Posterior cingulate gyrus (tissue), 11 donors: ENCODE measurements at regions not wholly inside any gene's neighbourhood (a gene's known extent, or its start where the extent isn't known, plus 50 kb on each side); places are given as distances from the start of the nearest gene placed in this dataset.
"Not testable (repeated sequence)": the region's sequence is repeated elsewhere in the genome, so short reads cannot be mapped to it uniquely, and the experiment has no call there.

Experiments
- DNase-seq, 10 donors: peaks; one replicate each; pipeline versions ENCODE4 v3.0.0 to v3.0.0-alpha.2; 2020 to 2021; ENCODE audit warnings: mixed read lengths in 3 of 10
- intact Hi-C: fragments of 100-400 bp; cut with DNase I; formaldehyde crosslinking; loops from one replicate; pipeline ENCODE4 v1.15.1; 2023

DNA sequence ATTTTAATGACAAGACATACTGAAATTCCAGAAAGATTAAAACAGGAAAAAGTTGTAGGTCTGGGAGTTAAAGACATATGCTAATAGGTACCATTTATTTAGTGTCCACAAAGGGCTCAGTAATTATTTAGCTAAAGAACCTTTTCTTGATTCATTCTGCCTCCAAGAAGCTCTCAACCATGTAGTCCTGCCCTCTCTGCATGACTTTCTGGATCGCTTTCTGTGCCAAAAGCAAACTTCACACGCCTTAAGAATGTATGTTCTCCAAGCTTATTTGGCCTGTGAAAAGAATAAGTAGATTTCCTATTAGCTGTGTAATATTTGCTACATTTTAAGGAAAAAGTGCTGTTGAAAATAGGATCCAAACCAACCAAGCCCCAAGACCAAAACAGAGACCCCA lies 291.7 kb downstream of the C12orf75 start:
- intact Hi-C loops: no loop called here
- DNase-seq: no peak

DNA sequence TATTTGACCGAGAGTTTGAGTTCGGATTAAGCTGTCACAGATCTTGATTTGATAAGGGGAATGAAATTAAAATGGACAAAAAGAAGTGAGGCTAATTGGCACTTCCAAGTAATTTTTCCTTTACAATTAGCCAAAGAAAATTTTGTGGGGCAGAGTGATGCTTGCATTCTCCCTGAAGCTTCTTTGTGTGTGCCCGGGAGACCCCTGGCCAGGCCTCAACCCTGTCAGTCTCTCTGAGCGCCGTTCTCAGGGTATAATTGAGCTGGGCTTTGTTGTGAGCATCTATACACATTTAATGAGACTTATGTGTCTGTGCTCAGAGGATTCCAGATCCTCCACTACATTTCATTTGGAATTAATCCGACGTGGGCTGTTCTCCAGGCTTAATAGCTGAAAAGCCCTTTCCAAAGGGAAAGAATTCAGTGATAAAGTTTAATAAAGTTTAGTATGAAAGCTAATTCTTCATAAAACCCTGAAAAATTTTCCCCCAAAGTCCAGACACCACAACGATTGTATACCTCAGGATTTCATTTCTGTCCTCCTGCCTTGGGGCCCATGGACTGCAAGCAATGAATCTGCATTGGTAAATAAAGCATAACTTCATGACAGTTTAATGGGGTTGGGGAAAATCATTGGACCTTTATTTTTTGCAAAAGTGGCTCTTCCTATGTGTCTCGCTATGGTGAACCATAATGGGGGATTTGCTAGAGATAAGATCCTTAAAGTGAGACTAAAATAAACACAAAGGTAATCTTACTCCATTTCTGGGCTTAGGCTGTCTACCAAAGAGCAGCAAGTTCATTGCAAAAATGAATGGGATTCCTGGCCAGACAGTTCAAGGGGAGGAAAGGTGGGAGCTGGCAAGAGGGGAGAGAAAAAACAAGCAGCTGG lies 292.6 kb downstream of the C12orf75 start:
- DNase-seq: no peak
- intact Hi-C loops: no loop called here

GRCh38 chr12:105626653-105627052 lies 296.2 kb downstream of the C12orf75 start:
- intact Hi-C loops: no loop called here
- no peak for DNase-seq

- DNase-seq: no peak
- intact Hi-C loops: no loop called here
Observed at GRCh38 chr12:105637470-105637869, 307.0 kb downstream of the C12orf75 start.

- no peak for DNase-seq
- intact Hi-C loops: no loop called here
Observed at GRCh38 chr12:105640761-105641160, 310.3 kb downstream of the C12orf75 start.

DNA sequence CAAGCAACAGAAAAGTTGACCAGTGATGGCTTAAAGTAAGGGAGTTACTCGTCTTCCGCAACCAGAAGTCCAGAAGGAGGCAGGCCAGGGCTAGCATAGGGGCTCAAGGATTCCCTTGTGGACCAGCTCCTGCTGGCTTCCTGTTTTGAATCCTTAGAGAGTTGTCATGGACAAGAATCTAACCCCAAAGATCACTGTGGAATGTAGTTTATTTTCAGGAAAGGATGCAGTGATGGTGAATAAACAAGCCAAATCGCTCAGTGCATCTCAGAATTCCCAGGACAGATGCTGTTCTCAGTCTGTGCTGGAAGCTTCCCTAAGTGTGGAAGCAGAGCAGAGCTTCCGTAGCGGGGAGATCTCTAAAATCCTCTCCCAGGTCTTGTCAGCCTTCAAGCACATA lies 311.3 kb downstream of the C12orf75 start:
- intact Hi-C loops: no loop called here
- DNase-seq: no peak

DNA sequence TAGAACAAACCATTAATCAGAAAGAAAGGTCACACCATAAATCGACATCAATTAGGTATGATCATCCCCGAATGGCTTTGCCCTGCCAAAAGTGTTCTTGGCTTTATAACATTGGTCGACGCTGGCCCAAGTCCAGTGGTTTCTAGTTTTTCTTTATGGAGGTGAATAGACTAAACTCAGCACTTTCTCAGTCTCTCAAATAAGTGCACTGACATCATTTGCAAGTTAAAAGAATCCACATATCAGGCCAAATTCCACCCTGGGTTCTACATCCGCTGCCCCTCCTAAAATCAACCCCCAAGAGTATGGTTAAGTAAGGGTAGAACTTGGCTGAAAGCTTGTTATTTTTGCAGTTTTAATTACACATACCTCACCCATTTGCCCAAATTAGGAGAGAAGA lies 314.3 kb downstream of the C12orf75 start:
- intact Hi-C loops: no loop called here
- no peak for DNase-seq

GRCh38 chr12:105654606-105655005 lies 324.1 kb downstream of the C12orf75 start:
- no peak for DNase-seq
- intact Hi-C loops: no loop called here

DNA sequence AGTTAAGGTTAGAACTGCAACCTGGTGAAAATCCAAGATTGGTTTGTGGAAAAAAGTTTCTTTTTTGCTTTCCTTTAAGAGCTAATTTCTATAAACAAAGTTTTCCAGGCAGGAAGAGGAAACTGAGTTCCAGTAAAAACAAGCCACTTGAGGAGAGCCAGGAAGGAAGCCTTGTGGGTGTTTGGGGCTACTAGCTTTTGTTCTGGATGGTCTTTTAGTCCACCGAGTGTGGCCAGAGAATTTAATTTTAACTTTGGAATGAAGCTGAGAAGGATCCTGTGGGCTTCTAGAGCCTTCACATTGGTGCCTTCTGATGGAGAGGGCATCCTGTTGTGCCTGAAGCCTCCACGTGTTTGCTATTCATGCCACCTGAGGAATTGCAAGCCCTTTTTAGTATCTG lies 327.9 kb downstream of the C12orf75 start:
- intact Hi-C loops: no loop called here

GRCh38 chr12:105659355-105660075 lies 329.0 kb downstream of the C12orf75 start:
- no peak for DNase-seq
- intact Hi-C loops: no loop called here

More for the DNA sequence above, 327.9 kb downstream of the C12orf75 start:
- no peak for DNase-seq

DNA sequence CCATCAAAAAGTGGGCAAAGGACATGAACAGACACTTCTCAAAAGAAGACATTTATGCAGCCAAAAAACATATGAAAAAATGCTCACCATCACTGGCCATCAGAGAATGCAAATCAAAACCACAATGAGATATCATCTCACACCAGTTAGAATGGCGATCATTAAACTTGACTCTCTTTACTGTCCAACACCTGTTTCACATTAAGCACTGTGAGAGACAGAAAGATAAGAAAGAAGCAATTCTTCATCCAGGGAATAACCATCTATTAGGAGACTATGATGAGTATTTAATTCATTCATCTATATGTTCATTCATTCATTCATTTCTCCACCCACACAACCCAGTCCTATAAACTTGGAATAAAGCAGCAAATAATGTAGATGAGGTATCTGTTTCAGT lies 334.3 kb downstream of the C12orf75 start:
- DNase-seq, intact Hi-C loops: not testable (repeated sequence)

DNA sequence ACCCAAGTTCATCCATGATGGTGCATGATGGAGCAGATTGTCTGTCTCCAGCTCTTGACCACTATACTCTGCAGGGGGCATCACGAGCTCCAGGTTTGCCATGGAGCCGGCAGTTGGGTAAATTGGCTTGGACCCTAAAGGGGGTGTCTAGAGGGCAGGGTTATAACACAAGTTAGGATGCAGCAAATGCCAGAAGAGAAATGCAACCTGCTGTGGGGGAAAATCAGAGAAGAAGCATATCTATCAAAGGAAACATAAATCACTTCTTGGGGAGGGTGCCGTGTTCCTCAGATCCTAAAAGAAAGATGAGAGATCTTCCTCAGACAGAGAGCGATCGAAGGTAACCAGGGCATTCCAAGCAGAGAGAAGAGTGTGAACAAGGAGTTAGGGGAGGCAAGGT lies 334.9 kb downstream of the C12orf75 start:
- DNase-seq: no peak
- intact Hi-C loops: no loop called here

- no peak for DNase-seq
- intact Hi-C loops: no loop called here
Observed at GRCh38 chr12:105667973-105668743, 337.7 kb downstream of the C12orf75 start.

GRCh38 chr12:105670672-105671071 lies 340.2 kb downstream of the C12orf75 start:
- no peak for DNase-seq
- intact Hi-C loops: no loop called here

GRCh38 chr12:105671720-105672119 lies 341.2 kb downstream of the C12orf75 start:
- intact Hi-C loops: no loop called here
- no peak for DNase-seq

GRCh38 chr12:105672121-105672975 lies 341.9 kb downstream of the C12orf75 start:
- DNase-seq: no peak
- intact Hi-C loops: no loop called here

DNA sequence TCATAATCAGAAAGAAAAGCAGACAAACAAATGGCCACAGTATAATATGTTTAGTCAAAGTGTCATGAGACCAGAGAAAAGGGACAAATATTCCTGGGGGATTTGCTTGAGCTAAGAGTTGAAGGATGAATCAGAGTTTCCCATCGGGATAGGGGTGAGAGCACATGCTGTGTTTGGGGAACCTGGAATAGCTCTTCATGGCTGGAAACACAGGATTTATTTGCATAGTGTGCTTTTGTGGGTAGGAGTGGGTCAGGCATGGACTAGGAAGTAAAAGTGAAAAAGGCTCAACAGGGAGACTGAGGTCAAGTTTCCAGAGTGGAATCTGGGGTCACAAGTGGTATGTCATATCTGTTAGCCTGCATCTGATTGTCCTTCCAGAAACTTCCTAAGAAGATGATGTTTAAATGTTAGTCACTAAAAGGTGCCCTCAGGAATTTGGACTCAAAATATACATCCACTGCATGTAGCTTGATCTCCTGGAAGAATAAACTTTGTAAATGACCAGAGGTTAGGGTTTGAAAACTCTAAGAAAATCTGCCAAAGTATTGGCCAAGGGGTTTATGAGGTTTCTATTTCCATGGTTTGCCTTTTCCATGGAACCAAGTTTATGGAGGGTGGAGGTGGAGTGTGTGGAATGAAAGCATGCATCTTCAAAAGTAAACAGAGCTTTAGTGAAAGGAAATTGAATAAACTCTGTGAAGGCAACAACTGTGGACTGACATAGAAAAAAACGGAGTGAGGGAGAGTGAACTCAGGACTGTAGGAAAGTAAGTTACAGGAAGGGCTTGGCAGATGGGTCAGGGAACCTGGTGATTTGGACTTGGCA lies 344.6 kb downstream of the C12orf75 start:
- DNase-seq: no peak
- intact Hi-C loops: no loop called here

GRCh38 chr12:105676694-105677093 lies 346.2 kb downstream of the C12orf75 start:
- DNase-seq: no peak

GRCh38 chr12:105677672-105678071 lies 347.2 kb downstream of the C12orf75 start:
- intact Hi-C loops: no loop called here
- no peak for DNase-seq

More at GRCh38 chr12:105676694-105677093, 346.2 kb downstream of the C12orf75 start:
- intact Hi-C loops: no loop called here
